Loucy (cell line): ENCODE measurements at regions not wholly inside any gene's neighbourhood (a gene's known extent, or its start where the extent isn't known, plus 50 kb on each side); places are given as distances from the start of the nearest gene placed in this dataset.

Source experiments
- H2AFZ ChIP-seq: fragments of 200-600 bp; sonication (generic); 2 replicates; pipeline ENCODE4 v1.6.0; 2016; ENCODE audit warnings: antibody characterized with exemption, mild to moderate bottlenecking, low read length, moderate library complexity
- H3F3A ChIP-seq: fragments of 200-600 bp; 2 replicates; pipeline ENCODE4 v1.6.0; 2016; ENCODE audit warnings: antibody characterized with exemption, low read depth, mild to moderate bottlenecking
- H3K27me3 ChIP-seq: fragments of 200-600 bp; sonication (generic); 2 replicates; pipeline ENCODE4 v1.6.1; 2014; ENCODE audit warnings: low read length, mild to moderate bottlenecking; ENCODE audit not compliant: insufficient read depth, poor library complexity, severe bottlenecking
- H3K36me3 ChIP-seq: fragments of 200-600 bp; sonication (generic); 2 replicates; pipeline ENCODE4 v1.6.1; 2016; ENCODE audit warnings: low read length; ENCODE audit not compliant: insufficient read depth
- H3K4me1 ChIP-seq: fragments of 200-600 bp; sonication (generic); 2 replicates; pipeline ENCODE4 v1.5.1; 2014; ENCODE audit warnings: low read length, mild to moderate bottlenecking; ENCODE audit not compliant: insufficient read depth, poor library complexity, severe bottlenecking
- H3K4me2 ChIP-seq: fragments of 200-600 bp; sonication (generic); 2 replicates; pipeline ENCODE4 v1.6.0; 2014; ENCODE audit warnings: antibody characterized with exemption, low read length, low read depth, mild to moderate bottlenecking; ENCODE audit not compliant: poor library complexity, severe bottlenecking
- H3K4me3 ChIP-seq: fragments of 200-600 bp; sonication (generic); 2 replicates; pipeline ENCODE4 v1.5.1; 2014; ENCODE audit warnings: low read length, mild to moderate bottlenecking, mixed read lengths; ENCODE audit not compliant: poor library complexity, severe bottlenecking
- H3K79me2 ChIP-seq: fragments of 200-600 bp; sonication (generic); 2 replicates; pipeline ENCODE4 v1.6.1; 2014; ENCODE audit warnings: low read length; ENCODE audit not compliant: insufficient read depth
- H3K9ac ChIP-seq: fragments of 200-600 bp; sonication (generic); 2 replicates; pipeline ENCODE4 v1.6.0; 2014; ENCODE audit warnings: mild to moderate bottlenecking, low read depth, low read length, moderate library complexity; ENCODE audit not compliant: poor library complexity, severe bottlenecking
- H3K9me2 ChIP-seq: fragments of 200-600 bp; sonication (generic); replicated peaks from 2 replicates; pipeline ENCODE4 v1.6.1; 2016; ENCODE audit warnings: low read depth, low read length, mixed read lengths
- H3K9me3 ChIP-seq: fragments of 200-600 bp; sonication (generic); 2 replicates; pipeline ENCODE4 v1.6.1; 2014; ENCODE audit warnings: mild to moderate bottlenecking, antibody characterized with exemption, low read length, low read depth; ENCODE audit not compliant: insufficient read depth
- H4K20me1 ChIP-seq: fragments of 200-600 bp; sonication (generic); 2 replicates; pipeline ENCODE4 v1.6.0; 2014; ENCODE audit warnings: antibody characterized with exemption, low read length, mild to moderate bottlenecking; ENCODE audit not compliant: insufficient read depth, poor library complexity, severe bottlenecking
- EZH2phosphoT487 ChIP-seq: fragments of 200-600 bp; IDR thresholded peaks from 2 replicates; pipeline ENCODE4 v1.6.1; 2018; ENCODE audit warnings: antibody characterized with exemption, mild to moderate bottlenecking, moderate library complexity, borderline replicate concordance
- TF ChIP-seq, protein P1 (sequence below): fragments of 200-600 bp; sonication (generic); conservative IDR thresholded peaks from 2 replicates; pipeline ENCODE4 v1.5.1; 2014; ENCODE audit warnings: mild to moderate bottlenecking, antibody characterized with exemption, low read length

DNA sequence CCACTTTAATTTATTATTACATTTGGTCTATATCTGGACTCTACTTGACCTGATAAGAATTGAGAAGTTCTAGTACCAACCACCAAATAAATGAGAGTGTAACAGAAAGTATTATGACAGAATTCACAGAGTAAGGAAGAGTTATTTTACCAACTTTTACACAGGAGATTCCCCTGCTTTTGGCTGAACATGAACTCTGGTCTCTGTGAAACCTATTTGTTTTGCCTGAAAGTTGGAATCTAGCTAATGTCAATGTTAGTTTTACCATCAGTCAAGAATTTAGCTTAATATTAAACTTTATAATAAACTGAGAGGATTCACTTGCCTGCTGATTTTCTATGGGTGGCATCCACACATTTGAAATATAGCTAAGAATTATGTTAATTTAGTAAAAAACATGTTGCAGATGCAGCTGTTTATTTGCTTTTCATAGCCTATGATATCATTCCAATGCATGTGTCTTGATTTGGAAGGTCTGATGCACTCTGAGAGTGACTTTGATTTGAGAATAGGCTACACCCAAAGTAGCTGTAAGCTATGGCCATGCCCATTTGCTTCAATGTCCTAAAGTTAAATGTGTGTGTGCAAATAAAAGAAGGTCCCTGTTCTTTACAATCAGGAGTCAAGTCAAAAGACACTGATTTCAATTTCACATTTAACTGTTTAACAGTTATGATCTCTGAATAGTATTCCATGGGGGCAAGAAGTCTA, 150.9 kb upstream of the RASGEF1B start:
- no peaks in the 10 kb centered on the region for H3K9me2 ChIP-seq
- H3K4me3 ChIP-seq = no peak overlapping the region
- H3F3A ChIP-seq = no peaks in the 10 kb centered on the region
- peaks cover 5% of the 10 kb centered on the region for H3K4me1 ChIP-seq
- no peaks in the 10 kb centered on the region for H3K36me3 ChIP-seq
- no peaks in the 10 kb centered on the region for H4K20me1 ChIP-seq
- TF ChIP-seq EZH2phosphoT487 = no peak
- TF ChIP-seq, protein P1, sequence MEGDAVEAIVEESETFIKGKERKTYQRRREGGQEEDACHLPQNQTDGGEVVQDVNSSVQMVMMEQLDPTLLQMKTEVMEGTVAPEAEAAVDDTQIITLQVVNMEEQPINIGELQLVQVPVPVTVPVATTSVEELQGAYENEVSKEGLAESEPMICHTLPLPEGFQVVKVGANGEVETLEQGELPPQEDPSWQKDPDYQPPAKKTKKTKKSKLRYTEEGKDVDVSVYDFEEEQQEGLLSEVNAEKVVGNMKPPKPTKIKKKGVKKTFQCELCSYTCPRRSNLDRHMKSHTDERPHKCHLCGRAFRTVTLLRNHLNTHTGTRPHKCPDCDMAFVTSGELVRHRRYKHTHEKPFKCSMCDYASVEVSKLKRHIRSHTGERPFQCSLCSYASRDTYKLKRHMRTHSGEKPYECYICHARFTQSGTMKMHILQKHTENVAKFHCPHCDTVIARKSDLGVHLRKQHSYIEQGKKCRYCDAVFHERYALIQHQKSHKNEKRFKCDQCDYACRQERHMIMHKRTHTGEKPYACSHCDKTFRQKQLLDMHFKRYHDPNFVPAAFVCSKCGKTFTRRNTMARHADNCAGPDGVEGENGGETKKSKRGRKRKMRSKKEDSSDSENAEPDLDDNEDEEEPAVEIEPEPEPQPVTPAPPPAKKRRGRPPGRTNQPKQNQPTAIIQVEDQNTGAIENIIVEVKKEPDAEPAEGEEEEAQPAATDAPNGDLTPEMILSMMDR = no peak
- H3K4me2 ChIP-seq = no peak overlapping the region
- H3K27me3 ChIP-seq = no peaks in the 10 kb centered on the region
- no peak overlapping the region for H2AFZ ChIP-seq
- H3K9ac ChIP-seq = no peak overlapping the region
- no peaks in the 10 kb centered on the region for H3K79me2 ChIP-seq
- H3K9me3 ChIP-seq = no peaks in the 10 kb centered on the region

DNA sequence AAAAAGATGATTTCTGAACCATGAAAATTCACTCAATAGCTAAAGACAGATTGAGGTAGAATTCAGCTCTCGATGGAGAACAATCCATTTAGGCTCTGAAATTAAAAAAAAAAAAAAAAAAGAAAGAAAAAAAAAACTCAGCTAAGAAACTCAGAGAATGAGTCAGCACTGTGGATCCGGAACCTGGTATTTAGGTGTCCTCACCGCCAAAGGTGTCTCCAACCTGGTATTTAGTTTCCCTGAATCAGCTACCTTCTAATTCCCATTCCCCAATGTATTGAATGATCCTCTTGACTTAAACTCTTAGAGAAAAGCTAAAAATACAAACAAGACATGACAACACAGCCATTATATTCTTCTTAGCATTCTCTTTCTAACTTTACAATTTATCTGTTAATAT, 150.3 kb upstream of the RASGEF1B start:
- Histone ChIP-seq H3K4me1 (peaks cover 5% of the 10 kb centered on the region), H3K4me2 (no peak overlapping the region)
- TF ChIP-seq EZH2phosphoT487 = no peak
- TF ChIP-seq, protein P1 = no peak

DNA sequence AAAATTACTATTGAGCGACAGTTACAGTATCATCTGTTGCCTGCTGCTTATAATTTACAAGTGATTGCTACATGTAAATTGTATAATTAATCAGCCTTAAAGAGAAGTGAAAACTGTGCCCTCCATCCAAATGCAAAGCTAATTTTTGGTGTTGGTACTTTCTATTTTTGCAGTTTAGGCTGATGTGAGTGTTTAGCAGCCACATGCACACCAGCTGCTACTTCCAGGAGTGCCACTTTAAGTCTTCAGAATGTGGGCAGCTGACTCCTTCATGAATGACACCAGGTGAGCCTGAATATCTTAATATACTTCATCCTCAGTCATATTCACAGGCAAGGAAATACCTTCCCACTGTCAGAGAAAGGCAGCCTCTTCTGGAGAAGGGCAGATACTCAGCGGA, 149.8 kb upstream of the RASGEF1B start:
- Histone ChIP-seq H3K27me3 (no peaks in the 10 kb centered on the region), H3K4me2 (no peak overlapping the region), H3K4me1 (peaks cover 5% of the 10 kb centered on the region), H4K20me1 (no peaks in the 10 kb centered on the region), H3K9ac (no peak overlapping the region), H3K4me3 (no peak overlapping the region), H3K9me3 (no peaks in the 10 kb centered on the region), H2AFZ (0 out of 2 replicates have a peak overlapping the region, but pooled peaks have one; percentile 21), H3F3A (no peaks in the 10 kb centered on the region), H3K79me2 (no peaks in the 10 kb centered on the region), H3K9me2 (no peaks in the 10 kb centered on the region), H3K36me3 (no peaks in the 10 kb centered on the region)
- TF ChIP-seq, protein P1 = no peak

More for the DNA sequence above, 150.3 kb upstream of the RASGEF1B start:
- H3K9ac ChIP-seq = no peak overlapping the region
- no peaks in the 10 kb centered on the region for H3K9me2 ChIP-seq
- H3K27me3 ChIP-seq = no peaks in the 10 kb centered on the region
- H3K4me3 ChIP-seq = no peak overlapping the region
- H2AFZ ChIP-seq = no peak overlapping the region
- no peaks in the 10 kb centered on the region for H4K20me1 ChIP-seq
- no peaks in the 10 kb centered on the region for H3F3A ChIP-seq
- no peaks in the 10 kb centered on the region for H3K36me3 ChIP-seq
- no peaks in the 10 kb centered on the region for H3K9me3 ChIP-seq
- no peaks in the 10 kb centered on the region for H3K79me2 ChIP-seq
